ENCODE measurements at regions not wholly inside any gene's neighbourhood (a gene's known extent, or its start where the extent isn't known, plus 50 kb on each side); places are given as distances from the start of the nearest gene placed in this dataset.

DNA sequence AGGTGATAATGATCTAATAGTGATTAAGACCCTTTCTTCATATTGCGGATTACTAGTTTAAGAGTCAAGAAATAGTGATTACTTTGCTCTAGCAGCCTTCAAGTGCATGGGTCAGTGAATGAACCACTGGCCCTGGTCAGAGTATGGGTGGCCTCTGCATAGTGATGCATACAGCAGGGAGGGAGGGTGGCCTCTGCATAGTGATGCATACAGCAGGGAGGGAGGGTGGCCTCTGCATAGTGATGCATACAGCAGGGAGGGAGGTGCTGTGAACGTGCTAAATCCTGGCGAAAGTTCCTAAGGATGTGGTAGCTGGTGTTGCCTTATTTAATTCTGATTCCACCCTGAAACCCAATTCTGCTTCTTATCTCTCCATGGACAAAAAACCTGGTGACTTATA lies 246.7 kb upstream of the ARSJ start:
- DNase-seq (ENCODE audit: low spot score in 2 of 2) = no peak
- H3K4me1 ChIP-seq = no peaks in the 10 kb centered on the region
- intact Hi-C loops (cut with DNase I) = no loop called here
- H3K36me3 ChIP-seq = no peaks in the 10 kb centered on the region
- TF ChIP-seq CTCF (IDR thresholded peaks at IDR 0.05) = no peak
- H3K9me3 ChIP-seq = no peaks in the 10 kb centered on the region
- no peak overlapping the region for H3K27ac ChIP-seq
- no peaks in the 10 kb centered on the region for H3K27me3 ChIP-seq
- no peak overlapping the region for H3K4me3 ChIP-seq

GRCh38 chr4:114226968-114227760 lies 247.7 kb upstream of the ARSJ start:
- no peak overlapping the region for H3K27ac ChIP-seq
- no peaks in the 10 kb centered on the region for H3K27me3 ChIP-seq
- TF ChIP-seq CTCF (IDR thresholded peaks at IDR 0.05) = no peak
- no peak for DNase-seq (ENCODE audit: low spot score in 2 of 2)
- intact Hi-C loops (cut with DNase I) = no loop called here
- H3K9me3 ChIP-seq = no peaks in the 10 kb centered on the region
- H3K4me3 ChIP-seq = no peak overlapping the region
- no peaks in the 10 kb centered on the region for H3K4me1 ChIP-seq
- H3K36me3 ChIP-seq = no peaks in the 10 kb centered on the region

DNA sequence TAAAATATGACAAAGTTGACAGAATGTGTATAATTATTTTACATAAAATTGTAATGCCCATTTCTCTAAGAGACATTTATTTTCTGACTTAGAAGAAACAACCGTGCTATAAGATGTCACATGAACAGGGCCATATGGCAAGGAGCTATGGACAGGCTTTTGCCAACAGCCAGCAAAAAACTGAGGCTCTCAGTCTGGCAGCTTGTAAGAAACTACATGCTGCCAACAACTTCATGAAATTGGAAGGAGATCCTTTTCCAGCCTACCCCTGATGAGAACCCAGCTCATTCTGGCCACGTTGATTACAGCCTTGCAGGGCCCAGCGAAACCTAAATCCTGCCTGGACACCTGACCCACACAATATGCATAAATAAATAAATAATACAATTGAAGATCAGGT lies 250.3 kb upstream of the ARSJ start:
- Histone ChIP-seq H3K36me3 (no peaks in the 10 kb centered on the region), H3K27ac (no peak overlapping the region), H3K4me3 (no peak overlapping the region), H3K9me3 (no peaks in the 10 kb centered on the region), H3K4me1 (no peaks in the 10 kb centered on the region), H3K27me3 (no peaks in the 10 kb centered on the region)
- no peak for TF ChIP-seq CTCF (IDR thresholded peaks at IDR 0.05)
- no peak for DNase-seq (ENCODE audit: low spot score in 2 of 2)
- intact Hi-C loops (cut with DNase I) = no loop called here

- intact Hi-C loops (cut with DNase I) = no loop called here
- H3K27me3 ChIP-seq = no peaks in the 10 kb centered on the region
- no peak for TF ChIP-seq CTCF (IDR thresholded peaks at IDR 0.05)
- H3K27ac ChIP-seq = no peak overlapping the region
- no peak for DNase-seq (ENCODE audit: low spot score in 2 of 2)
- H3K4me1 ChIP-seq = no peaks in the 10 kb centered on the region
- H3K4me3 ChIP-seq = no peak overlapping the region
- no peaks in the 10 kb centered on the region for H3K9me3 ChIP-seq
- H3K36me3 ChIP-seq = no peaks in the 10 kb centered on the region
Measured at GRCh38 chr4:114236171-114236769, 256.8 kb upstream of the ARSJ start.

DNA sequence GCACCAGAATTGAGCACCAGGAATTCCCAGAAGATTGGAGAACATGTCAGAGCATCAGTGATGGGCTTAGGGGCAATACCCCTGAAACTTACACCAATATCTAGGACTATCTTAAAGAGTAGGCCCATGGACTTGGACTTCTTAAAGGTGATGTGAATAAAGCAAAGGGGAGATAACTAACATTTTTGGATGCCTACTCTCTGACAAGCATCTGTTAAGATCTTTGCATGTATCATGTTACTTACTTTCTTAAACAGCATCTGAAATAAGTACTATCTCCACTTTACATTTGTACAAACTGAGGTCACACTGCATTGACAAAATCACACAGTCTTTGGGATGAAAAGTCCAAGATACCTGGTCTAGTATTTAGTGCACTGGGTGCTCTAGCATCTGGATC lies 258.6 kb upstream of the ARSJ start:
- H3K27ac ChIP-seq = no peak overlapping the region
- no peaks in the 10 kb centered on the region for H3K4me1 ChIP-seq
- H3K4me3 ChIP-seq = no peak overlapping the region
- intact Hi-C loops (cut with DNase I) = no loop called here
- no peaks in the 10 kb centered on the region for H3K36me3 ChIP-seq
- H3K27me3 ChIP-seq = no peaks in the 10 kb centered on the region
- no peaks in the 10 kb centered on the region for H3K9me3 ChIP-seq
- DNase-seq (ENCODE audit: low spot score in 2 of 2) = no peak
- no peak for TF ChIP-seq CTCF (IDR thresholded peaks at IDR 0.05)

All from ascending aorta (tissue), 2 donors.